Activated naive CD4-positive, alpha-beta T cell treated with anti-CD3 and anti-CD28 coated beads, Interleukin-2, amount 10 ng/mL, durations not matched to agents 7 days and 5 days (primary cell): ENCODE measurements at regions not wholly inside any gene's neighbourhood (a gene's known extent, or its start where the extent isn't known, plus 50 kb on each side); places are given as distances from the start of the nearest gene placed in this dataset.

Source experiments
- CTCF ChIA-PET: fragments of 350-600 bp; sonication (Branson Sonifier 250); formaldehyde crosslinking; loops from one replicate; lab custom pipeline; 2021; ENCODE audit warnings: antibody characterized with exemption; lab: Charles Lee
- DNase-seq: peaks from one replicate; pipeline ENCODE4 v3.0.0-alpha.2; 2020
- H3K27ac Mint-ChIP-seq: one replicate; pipeline ENCODE4 v1.8.0; 2021; ENCODE audit warnings: mild to moderate bottlenecking, moderate library complexity, mixed read lengths
- H3K27me3 Mint-ChIP-seq: one replicate; pipeline ENCODE4 v1.8.0; 2021; ENCODE audit warnings: mild to moderate bottlenecking, mixed read lengths
- H3K36me3 Mint-ChIP-seq: one replicate; pipeline ENCODE4 v1.8.0; 2021; ENCODE audit warnings: mixed read lengths
- H3K4me1 Mint-ChIP-seq: one replicate; pipeline ENCODE4 v1.8.0; 2021; ENCODE audit warnings: mixed read lengths
- H3K4me3 Mint-ChIP-seq: one replicate; pipeline ENCODE4 v1.8.0; 2021; ENCODE audit warnings: mild to moderate bottlenecking, moderate library complexity, mixed read lengths
- H3K9me3 Mint-ChIP-seq: one replicate; pipeline ENCODE4 v1.8.0; 2021; ENCODE audit warnings: mixed read lengths

DNA sequence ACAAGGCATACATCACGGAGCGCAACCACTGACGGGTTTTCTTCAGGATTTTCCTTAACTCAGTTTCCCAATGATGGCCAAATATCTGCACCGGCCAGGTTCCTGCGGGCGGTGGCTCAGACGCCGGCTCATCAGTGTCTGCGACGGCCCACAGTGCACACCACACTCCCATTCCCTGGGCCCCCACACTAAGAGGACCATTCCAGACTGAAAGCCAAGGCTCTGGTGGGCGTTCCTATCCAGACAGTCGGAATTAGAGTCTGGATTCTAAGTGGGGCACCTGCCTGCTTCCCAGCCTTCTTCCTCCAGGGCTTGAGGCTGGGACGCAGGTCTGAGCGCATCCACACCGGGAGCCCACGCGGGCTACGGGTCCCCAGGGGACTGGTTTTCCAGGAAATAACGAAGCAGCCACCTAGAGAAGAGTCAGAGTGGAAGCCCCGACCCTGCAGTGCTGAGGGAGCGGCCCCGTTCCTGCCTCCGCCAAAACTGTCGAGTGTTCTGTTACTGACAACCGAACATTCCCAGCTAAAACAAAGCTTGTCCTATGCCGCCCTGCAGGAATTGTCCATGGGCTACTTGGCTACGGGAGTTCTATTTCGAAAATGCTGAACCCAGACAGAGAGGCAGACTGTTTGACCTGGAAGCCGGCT, 75.3 kb downstream of the TMEM18 start:
- Mint-ChIP-seq H3K27ac (no peak overlapping the region), H3K36me3 (no peaks in the 10 kb centered on the region), H3K27me3 (peaks cover 4% of the 10 kb centered on the region), H3K4me1 (no peaks in the 10 kb centered on the region), H3K9me3 (no peaks in the 10 kb centered on the region), H3K4me3 (no peak overlapping the region)
- CTCF ChIA-PET, result no interaction called here
- no peak for DNase-seq

DNA sequence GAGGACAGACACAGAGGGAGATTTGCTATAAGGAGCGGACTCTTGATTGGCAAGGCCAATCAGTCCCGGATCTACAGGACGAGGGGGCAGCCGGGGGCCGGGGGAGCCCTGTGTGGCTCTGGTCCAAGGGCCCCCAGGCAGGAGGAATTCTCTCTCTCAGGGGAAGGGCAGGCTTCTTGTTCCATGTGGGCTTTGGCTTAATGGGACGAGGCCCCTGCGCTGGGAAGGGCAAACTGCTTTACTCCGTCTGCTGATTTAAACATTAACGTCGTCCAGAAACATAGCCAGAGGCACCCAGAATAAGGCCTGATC, 75.9 kb downstream of the TMEM18 start:
- H3K4me1 Mint-ChIP-seq, result no peaks in the 10 kb centered on the region
- peaks cover 4% of the 10 kb centered on the region for H3K27me3 Mint-ChIP-seq
- no peak overlapping the region for H3K4me3 Mint-ChIP-seq
- no peak overlapping the region for H3K27ac Mint-ChIP-seq
- H3K9me3 Mint-ChIP-seq, result no peaks in the 10 kb centered on the region
- CTCF ChIA-PET, result no interaction called here
- DNase-seq, result no peak
- no peaks in the 10 kb centered on the region for H3K36me3 Mint-ChIP-seq

DNA sequence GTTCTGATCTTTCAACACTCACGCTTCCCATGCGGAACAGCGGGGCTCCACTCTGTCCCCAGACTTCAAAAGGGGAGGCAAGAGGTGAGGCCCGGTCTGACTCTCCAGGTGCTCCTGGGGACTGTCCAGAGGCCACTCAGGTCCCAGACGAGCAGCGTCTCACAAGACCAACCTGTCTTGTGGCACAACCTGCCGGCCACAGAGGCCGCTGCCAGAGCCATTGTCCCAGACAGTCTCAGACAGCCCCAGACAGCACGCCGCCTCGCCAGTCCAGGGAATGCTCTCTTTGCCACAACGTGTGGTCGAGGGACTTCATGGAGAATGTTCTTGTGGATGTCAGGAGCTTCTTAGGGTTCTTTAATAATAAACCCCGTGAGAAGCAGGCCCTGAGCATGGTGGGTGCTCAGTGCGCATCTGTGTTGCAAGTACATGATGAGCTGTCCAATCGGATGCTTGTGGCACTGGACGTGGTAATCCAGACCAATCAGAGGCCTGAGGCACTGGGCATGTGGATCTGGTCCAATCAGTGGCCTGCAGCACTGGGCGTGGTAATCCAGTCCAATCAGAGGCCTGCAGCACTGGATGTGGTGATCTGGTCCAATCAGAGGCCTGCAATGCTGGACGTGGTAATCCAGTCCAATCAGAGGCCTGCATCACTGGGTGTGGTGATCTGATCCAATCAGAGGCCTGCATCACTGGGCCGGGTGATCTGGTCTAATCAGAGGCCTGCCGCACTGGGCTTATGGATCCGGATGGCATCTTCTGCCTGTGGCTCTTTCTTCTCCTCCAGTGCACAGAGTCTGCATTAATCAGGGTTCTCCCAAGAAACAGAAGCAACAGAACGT, 76.4 kb downstream of the TMEM18 start:
- peaks cover 4% of the 10 kb centered on the region for H3K27me3 Mint-ChIP-seq
- DNase-seq, result no peak
- H3K36me3 Mint-ChIP-seq, result no peaks in the 10 kb centered on the region
- CTCF ChIA-PET, result no interaction called here
- H3K9me3 Mint-ChIP-seq, result no peaks in the 10 kb centered on the region
- no peaks in the 10 kb centered on the region for H3K4me1 Mint-ChIP-seq
- H3K27ac Mint-ChIP-seq, result no peak overlapping the region
- no peak overlapping the region for H3K4me3 Mint-ChIP-seq

DNA sequence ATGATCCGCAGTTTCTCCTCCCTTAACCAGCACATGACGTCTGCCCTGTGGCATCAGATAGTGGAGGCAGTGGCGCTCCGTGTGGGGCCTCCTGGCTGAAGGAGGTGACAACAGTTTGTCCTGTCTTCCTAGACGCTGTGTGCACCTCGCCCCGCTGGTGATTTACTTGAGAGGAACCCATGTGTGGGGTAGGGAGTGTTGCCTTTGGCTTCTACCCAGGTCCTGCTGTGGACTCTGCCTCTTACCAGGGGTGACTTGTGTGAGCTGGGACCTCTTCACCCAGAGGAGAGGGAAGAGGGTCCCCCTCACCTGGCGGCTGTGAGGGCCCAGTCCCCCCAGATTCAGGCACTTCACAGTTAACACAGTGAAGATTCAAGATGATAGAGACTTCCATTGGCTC, 77.6 kb downstream of the TMEM18 start:
- no peak for DNase-seq
- Mint-ChIP-seq H3K27me3 (peaks cover 4% of the 10 kb centered on the region), H3K9me3 (no peaks in the 10 kb centered on the region), H3K27ac (no peak overlapping the region), H3K36me3 (no peaks in the 10 kb centered on the region), H3K4me1 (no peaks in the 10 kb centered on the region), H3K4me3 (no peak overlapping the region)
- CTCF ChIA-PET, result no interaction called here

DNA sequence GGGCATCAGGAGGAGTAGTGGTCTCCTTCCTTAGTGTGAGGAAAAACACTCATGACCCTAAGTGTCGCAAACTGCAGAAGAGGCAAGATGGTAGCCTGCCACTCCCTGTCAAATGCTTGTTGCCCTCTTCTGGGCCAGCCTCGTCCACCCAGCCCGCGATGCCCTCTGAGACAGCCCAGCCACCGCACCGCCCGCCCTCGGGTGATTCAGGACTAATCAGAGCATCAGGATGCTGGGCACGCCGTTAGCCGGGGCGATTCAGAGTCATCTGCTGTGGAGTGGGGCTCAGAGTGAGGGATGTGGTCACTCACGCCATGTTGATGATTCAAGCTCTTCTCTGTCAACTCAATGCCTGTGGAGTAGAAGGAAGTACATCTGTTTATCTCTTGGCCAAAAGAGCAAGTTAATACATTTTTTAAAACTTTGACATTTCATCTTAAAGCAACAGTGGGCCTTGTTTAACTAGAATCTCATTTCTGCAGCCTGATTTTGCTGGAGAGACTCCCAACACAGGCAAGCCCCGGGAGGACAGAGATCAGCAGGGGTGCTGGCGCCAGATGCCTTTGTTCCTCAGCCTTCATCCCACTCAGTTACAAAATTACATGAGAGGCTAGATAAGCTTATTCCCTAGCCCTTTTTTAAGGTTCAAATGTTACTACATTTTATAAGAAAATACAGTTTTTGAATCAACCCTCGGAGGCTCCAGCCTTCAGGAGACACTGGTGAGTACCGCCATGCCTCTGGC, 79.0 kb downstream of the TMEM18 start:
- Mint-ChIP-seq H3K27me3 (peaks cover 4% of the 10 kb centered on the region), H3K9me3 (no peaks in the 10 kb centered on the region), H3K4me1 (no peaks in the 10 kb centered on the region), H3K4me3 (no peak overlapping the region), H3K36me3 (no peaks in the 10 kb centered on the region), H3K27ac (no peak overlapping the region)
- no peak for DNase-seq
- CTCF ChIA-PET, result no interaction called here

DNA sequence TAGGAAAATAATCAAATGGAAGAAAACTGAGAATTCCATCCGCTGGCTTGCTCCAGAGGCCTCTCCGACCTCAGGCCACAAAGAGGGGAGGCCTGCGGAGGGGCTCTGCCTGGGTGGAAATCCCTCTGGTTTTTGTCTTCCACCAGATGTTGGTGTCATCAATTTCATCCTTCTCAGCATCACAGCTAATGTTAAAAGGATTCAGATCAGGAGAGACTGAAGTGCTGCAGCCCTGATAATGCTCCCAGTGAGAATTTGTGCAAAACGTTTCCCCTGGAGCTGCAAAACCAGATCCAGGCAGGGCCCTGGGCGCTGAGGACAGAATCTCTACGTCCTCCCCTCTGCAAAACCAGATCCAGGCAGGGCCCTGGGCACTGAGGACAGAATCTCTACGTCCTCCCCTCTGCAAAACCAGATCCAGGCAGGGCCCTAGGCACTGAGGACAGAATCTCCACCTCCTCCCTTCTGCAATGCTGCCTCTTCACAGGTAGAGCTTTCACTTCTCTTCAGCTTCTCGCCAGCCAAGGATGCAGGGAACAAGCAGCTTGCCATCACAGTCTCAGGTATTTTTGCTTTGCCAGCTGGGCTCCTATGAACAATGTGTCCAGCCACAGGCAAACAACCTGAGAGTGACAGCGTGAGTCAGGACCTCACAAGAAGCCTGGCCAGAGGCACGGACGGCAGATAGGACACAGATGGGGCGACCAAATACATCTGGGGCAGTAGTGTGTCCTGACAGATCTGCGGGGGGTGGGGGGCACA, 81.2 kb downstream of the TMEM18 start:
- Mint-ChIP-seq H3K36me3 (no peaks in the 10 kb centered on the region), H3K27me3 (peaks cover 9% of the 10 kb centered on the region), H3K4me1 (no peaks in the 10 kb centered on the region), H3K4me3 (no peak overlapping the region), H3K9me3 (no peaks in the 10 kb centered on the region), H3K27ac (no peak overlapping the region)
- no peak for DNase-seq
- CTCF ChIA-PET, result no interaction called here

DNA sequence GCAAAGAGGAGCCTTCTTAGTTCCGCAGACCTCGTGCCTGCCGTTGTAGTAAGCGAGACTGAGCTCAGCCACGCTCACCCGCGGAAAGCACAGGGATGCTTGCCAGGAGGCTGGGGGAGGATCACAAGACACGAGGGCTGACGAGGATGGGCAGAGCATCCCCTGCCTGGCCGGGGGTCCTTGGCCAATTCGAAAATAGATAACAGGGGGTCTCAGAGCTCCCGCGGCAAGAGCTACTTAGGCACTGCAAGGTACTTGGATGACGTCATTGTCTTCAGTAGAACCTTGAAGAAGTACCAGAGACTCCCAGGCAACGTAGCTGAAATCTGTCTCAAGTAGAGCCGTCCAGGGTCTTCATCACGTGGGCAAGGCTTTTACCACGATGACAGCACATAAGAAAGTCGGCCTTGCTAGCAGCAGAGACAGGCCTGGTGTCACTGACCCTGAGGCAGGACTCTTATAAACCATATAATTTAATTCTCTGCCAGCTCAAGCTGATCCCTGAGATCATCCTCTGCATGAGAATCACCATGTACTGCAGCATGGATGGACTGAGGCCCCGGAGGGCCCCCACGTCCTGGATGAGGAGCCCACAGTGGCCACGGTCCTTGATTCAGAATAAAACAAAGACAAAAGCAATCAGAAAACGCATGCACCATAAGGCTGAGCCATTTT, 81.9 kb downstream of the TMEM18 start:
- CTCF ChIA-PET, result no interaction called here
- Mint-ChIP-seq H3K27ac (no peak overlapping the region), H3K9me3 (no peaks in the 10 kb centered on the region), H3K36me3 (no peaks in the 10 kb centered on the region), H3K4me3 (no peak overlapping the region), H3K27me3 (peaks cover 15% of the 10 kb centered on the region), H3K4me1 (no peaks in the 10 kb centered on the region)
- DNase-seq, result no peak

DNA sequence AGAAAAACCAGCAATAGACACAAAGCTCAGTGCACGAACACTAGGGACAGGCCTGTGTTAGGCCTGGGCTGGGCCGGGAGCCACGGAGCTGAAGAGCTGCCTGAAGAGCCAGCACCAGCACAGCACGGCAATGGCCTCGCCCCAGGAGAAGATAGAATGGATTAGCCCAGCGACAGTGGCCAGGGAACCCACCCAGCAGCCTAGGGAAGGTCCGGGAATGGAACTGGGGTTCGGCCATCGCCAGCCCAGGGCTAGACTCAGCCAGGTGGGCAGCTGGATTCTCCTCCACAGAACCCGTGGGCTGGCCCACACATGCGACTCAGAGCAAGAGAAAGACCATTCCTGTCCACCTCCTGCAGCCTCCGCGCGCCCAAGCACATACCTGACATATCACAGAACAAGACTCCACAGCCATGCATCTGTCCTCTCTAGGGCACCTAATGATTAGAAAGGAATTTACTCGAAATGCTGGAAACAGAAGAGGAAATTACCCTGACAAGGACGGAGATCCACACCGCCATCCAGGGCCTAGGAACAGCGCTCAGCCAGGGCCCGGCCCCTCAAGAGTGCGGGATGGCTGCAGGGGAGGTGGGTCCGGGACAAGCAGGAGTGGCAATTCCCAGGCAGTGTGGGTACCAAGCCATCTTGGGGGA, 82.8 kb downstream of the TMEM18 start:
- no peak for DNase-seq
- H3K4me3 Mint-ChIP-seq, result no peak overlapping the region
- peaks cover 19% of the 10 kb centered on the region for H3K27me3 Mint-ChIP-seq
- H3K4me1 Mint-ChIP-seq, result no peaks in the 10 kb centered on the region
- no peak overlapping the region for H3K27ac Mint-ChIP-seq
- CTCF ChIA-PET, result no interaction called here
- H3K9me3 Mint-ChIP-seq, result no peaks in the 10 kb centered on the region
- H3K36me3 Mint-ChIP-seq, result no peaks in the 10 kb centered on the region

DNA sequence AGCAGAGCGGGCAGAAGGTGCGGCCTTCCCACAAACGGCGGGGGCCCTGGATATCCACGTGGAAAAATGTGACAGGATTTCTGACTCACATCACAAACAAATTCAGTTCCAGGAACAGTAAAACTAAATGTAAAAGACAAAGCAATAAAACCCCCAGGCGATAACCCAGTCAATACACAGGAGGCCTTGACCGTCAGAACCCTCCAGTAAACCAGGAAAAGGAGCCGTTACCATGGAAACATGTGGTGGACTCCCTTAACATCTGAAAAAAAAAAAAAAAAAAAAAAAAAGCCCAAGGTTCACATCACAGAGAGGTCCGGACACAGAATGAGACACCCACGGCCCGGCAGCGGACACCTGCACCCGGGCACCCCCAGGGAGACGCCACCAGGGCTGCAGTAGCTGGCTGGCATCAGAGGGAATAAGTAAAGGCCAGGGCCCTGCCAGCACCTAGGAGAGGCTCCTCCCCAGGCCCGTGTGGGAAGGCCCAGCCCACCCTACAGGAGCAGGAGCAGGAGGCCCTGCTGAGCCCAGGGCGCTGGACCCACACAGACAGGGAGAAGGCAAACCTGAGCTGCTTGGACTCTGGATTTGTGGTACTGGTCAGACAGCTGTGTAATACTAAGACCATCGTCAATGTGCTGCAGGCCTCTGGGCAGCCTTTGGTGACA, 83.7 kb downstream of the TMEM18 start:
- Mint-ChIP-seq H3K4me3 (no peak overlapping the region), H3K27ac (no peak overlapping the region)
- CTCF ChIA-PET, result no interaction called here

DNA sequence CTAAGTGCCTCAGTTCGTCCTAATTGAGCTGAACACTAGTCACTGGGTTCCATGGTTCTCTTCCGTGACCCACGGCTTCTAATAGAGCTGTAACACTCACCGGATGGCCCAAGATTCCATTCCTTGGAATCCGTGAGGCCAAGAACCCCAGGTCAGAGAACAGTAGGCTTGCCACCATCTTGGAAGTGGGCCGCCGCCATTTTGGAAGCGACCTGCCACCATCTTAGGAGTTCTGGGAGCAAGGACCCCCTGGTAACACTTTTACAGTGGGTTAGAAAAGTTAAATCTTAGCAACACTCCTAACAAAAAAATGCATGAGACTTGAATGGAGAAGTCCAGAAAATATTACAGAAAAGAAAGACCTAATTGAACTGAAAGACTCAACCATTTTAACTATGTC, 84.5 kb downstream of the TMEM18 start:
- no peak overlapping the region for H3K4me3 Mint-ChIP-seq
- no peaks in the 10 kb centered on the region for H3K9me3 Mint-ChIP-seq
- no peaks in the 10 kb centered on the region for H3K36me3 Mint-ChIP-seq
- CTCF ChIA-PET, result no interaction called here
- no peak for DNase-seq
- peaks cover 26% of the 10 kb centered on the region for H3K27me3 Mint-ChIP-seq
- no peak overlapping the region for H3K27ac Mint-ChIP-seq
- H3K4me1 Mint-ChIP-seq, result no peaks in the 10 kb centered on the region

More for the DNA sequence above, 83.7 kb downstream of the TMEM18 start:
- Mint-ChIP-seq H3K27me3 (peaks cover 26% of the 10 kb centered on the region), H3K9me3 (no peaks in the 10 kb centered on the region), H3K36me3 (no peaks in the 10 kb centered on the region), H3K4me1 (no peaks in the 10 kb centered on the region)
- DNase-seq, result no peak

DNA sequence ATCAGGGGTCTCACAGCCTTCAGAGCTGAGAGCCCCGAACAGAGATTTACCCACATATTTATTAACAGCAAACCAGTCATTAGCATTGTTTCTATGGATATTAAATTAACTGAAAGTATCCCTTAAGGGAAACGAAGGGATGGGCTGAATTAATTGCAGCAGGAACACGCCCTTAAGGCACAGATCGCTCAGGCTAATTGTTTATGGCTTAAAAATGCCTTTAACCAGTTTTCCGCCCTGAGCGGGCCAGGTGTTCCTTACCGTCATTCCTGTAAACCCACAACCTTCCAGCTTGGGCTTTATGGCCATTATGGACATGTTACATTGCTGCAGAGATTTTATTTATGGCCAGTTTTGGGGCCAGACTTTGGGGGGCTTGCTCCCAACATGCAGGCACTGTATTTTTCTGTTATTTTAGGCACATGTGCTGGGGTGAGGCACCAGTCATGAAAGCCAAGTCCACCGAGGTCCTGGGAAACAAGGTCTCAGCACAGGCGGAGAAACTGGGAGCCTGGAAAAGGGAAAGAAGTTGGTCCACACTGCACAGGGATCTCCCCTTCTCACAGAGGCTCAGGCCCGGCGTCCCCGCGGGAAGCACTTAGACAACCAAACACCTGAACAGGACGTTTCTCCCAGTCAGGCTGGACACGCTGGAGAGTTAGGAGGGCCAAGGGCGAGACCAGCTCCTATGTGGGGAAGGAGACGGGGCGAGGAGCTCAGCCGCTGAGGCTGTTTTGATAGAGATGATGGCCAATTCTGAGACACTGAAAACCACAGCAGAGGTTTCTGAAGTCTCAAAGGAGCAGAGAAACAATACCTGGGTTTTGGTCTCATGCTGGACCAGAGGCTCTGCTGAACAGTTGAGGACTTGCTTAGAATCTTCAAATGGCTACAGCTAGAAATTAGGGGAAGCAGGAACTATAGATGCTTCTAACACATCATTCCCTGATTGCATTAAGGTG, 86.7 kb downstream of the TMEM18 start:
- no peak overlapping the region for H3K27ac Mint-ChIP-seq
- CTCF ChIA-PET, result no interaction called here

More for the DNA sequence above, 86.7 kb downstream of the TMEM18 start:
- no peak for DNase-seq
- H3K36me3 Mint-ChIP-seq, result no peaks in the 10 kb centered on the region
- H3K9me3 Mint-ChIP-seq, result no peaks in the 10 kb centered on the region
- peaks cover 4% of the 10 kb centered on the region for H3K4me1 Mint-ChIP-seq
- no peak overlapping the region for H3K4me3 Mint-ChIP-seq
- H3K27me3 Mint-ChIP-seq, result peaks cover 39% of the 10 kb centered on the region
